A673 (cell line): ENCODE measurements at regions not wholly inside any gene's neighbourhood (a gene's known extent, or its start where the extent isn't known, plus 50 kb on each side); places are given as distances from the start of the nearest gene placed in this dataset.

Experiments
- BruUV-seq: library from RNA; stranded (reverse); fragments of 400-500 nt; replicated peaks from 2 replicates; lab custom pipeline; 2021; lab: Mats Ljungman, UMichigan
- CTCF ChIA-PET: fragments of 300-600 bp; sonication (Branson Sonifier 250); formaldehyde crosslinking; loops from one replicate; lab custom pipeline; 2022; ENCODE audit warnings: antibody characterized with exemption; lab: Charles Lee
- POLR2A ChIA-PET: fragments of 300-600 bp; sonication (Branson Sonifier 250); formaldehyde crosslinking; loops from one replicate; lab custom pipeline; 2022; ENCODE audit warnings: antibody characterized with exemption; ENCODE audit not compliant: low non-redundant PET; lab: Charles Lee
- DNase-seq: peaks from one replicate; pipeline ENCODE4 v3.0.0-alpha.2; 2015; ENCODE audit warnings: low spot score
- H3K27ac ChIP-seq: fragments of 200-600 bp; sonication (generic); 2 replicates; pipeline ENCODE4 v1.5.1; 2016; ENCODE audit warnings: mixed run types, low read depth, mild to moderate bottlenecking, mixed read lengths, antibody characterized with exemption, low read length; ENCODE audit not compliant: poor library complexity, severe bottlenecking
- H3K27me3 ChIP-seq: fragments of 200-600 bp; sonication (generic); replicated peaks from 2 replicates; pipeline ENCODE4 v1.6.1; 2017; ENCODE audit warnings: mixed run types, low read depth, mild to moderate bottlenecking, mixed read lengths, antibody characterized with exemption, low read length; ENCODE audit not compliant: insufficient read depth, poor library complexity
- H3K36me3 ChIP-seq: fragments of 200-600 bp; sonication (generic); 2 replicates; pipeline ENCODE4 v1.6.1; 2016; ENCODE audit warnings: mixed run types, mild to moderate bottlenecking, mixed read lengths, antibody characterized with exemption, low read length; ENCODE audit not compliant: insufficient read depth, poor library complexity, severe bottlenecking
- H3K4me1 ChIP-seq: fragments of 200-600 bp; sonication (generic); 2 replicates; pipeline ENCODE4 v1.6.1; 2017; ENCODE audit warnings: mixed run types, mild to moderate bottlenecking, mixed read lengths, antibody characterized with exemption, low read length; ENCODE audit not compliant: insufficient read depth, poor library complexity, severe bottlenecking
- H3K4me3 ChIP-seq: fragments of 200-600 bp; sonication (generic); 2 replicates; pipeline ENCODE4 v1.5.1; 2016; ENCODE audit warnings: low read depth, mixed run types, mild to moderate bottlenecking, mixed read lengths, low read length; ENCODE audit not compliant: poor library complexity, severe bottlenecking
- H3K9me3 ChIP-seq: fragments of 200-600 bp; sonication (generic); 2 replicates; pipeline ENCODE4 v1.6.1; 2016; ENCODE audit warnings: mixed run types, low read depth, mild to moderate bottlenecking, mixed read lengths, antibody characterized with exemption, low read length; ENCODE audit not compliant: poor library complexity, severe bottlenecking
- CTCF ChIP-seq: fragments of 300-800, 200-600 bp; sonication (generic); conservative IDR thresholded peaks from 2 replicates; pipeline ENCODE4 v1.5.1; 2017; ENCODE audit warnings: low read depth, mild to moderate bottlenecking, antibody characterized with exemption, low read length, moderate library complexity, mixed read lengths
- EZH2 ChIP-seq: fragments of 200-600 bp; sonication (generic); IDR thresholded peaks from 2 replicates; pipeline ENCODE4 v1.6.1; 2017; ENCODE audit warnings: borderline replicate concordance, low read depth, mild to moderate bottlenecking, mixed read lengths, antibody characterized with exemption, low read length; ENCODE audit not compliant: poor library complexity, severe bottlenecking
- intact Hi-C: fragments of 100-400 bp; cut with micrococcal nuclease; formaldehyde crosslinking; loops from one replicate; pipeline ENCODE4 v1.10.0; 2022; ENCODE audit not compliant: unreplicated experiment

GRCh38 chr4:147284935-147285334 lies 196.0 kb upstream of the EDNRA start:
- no peak for TF ChIP-seq CTCF
- no peak for TF ChIP-seq EZH2
- no peaks in the 10 kb centered on the region for H3K36me3 ChIP-seq
- CTCF ChIA-PET = no interaction called here
- H3K4me1 ChIP-seq = no peaks in the 10 kb centered on the region
- H3K27me3 ChIP-seq = no peaks in the 10 kb centered on the region
- H3K9me3 ChIP-seq = no peaks in the 10 kb centered on the region
- BruUV-seq = no TSS peak
- DNase-seq = no peak
- H3K4me3 ChIP-seq = no peak overlapping the region
- POLR2A ChIA-PET = no interaction called here
- intact Hi-C loops = no loop called here
- H3K27ac ChIP-seq = no peak overlapping the region

GRCh38 chr4:147285751-147286150 lies 195.1 kb upstream of the EDNRA start:
- no peaks in the 10 kb centered on the region for H3K4me1 ChIP-seq
- ChIA-PET CTCF (no interaction called here), POLR2A (no interaction called here)
- intact Hi-C loops = no loop called here
- no peaks in the 10 kb centered on the region for H3K36me3 ChIP-seq
- no peak for DNase-seq
- H3K9me3 ChIP-seq = no peaks in the 10 kb centered on the region
- TF ChIP-seq CTCF = no peak
- H3K27me3 ChIP-seq = no peaks in the 10 kb centered on the region
- H3K4me3 ChIP-seq = no peak overlapping the region
- no peak overlapping the region for H3K27ac ChIP-seq
- no TSS peak for BruUV-seq

GRCh38 chr4:147286846-147287587 lies 193.9 kb upstream of the EDNRA start:
- intact Hi-C loops = no loop called here

More at GRCh38 chr4:147286846-147287587, 193.9 kb upstream of the EDNRA start:
- Histone ChIP-seq H3K9me3 (no peaks in the 10 kb centered on the region), H3K36me3 (no peaks in the 10 kb centered on the region), H3K27ac (no peak overlapping the region), H3K27me3 (no peaks in the 10 kb centered on the region), H3K4me1 (no peaks in the 10 kb centered on the region), H3K4me3 (no peak overlapping the region)
- TF ChIP-seq CTCF (no peak), EZH2 (no peak)
- BruUV-seq = no TSS peak
- CTCF ChIA-PET = no interaction called here
- DNase-seq = no peak
- POLR2A ChIA-PET = no interaction called here
